ENCODE measurements at regions not wholly inside any gene's neighbourhood (a gene's known extent, or its start where the extent isn't known, plus 50 kb on each side); places are given as distances from the start of the nearest gene placed in this dataset.

- H3K4me2 ChIP-seq (ENCODE audit: low read depth, low read length, poor library complexity, severe bottlenecking), result no peak overlapping the region
- H3K36me3 ChIP-seq (ENCODE audit: insufficient read depth, low read length), result no peaks in the 10 kb centered on the region
- no peak overlapping the region for H2AFZ ChIP-seq (ENCODE audit: low read length)
- no peak overlapping the region for H3K4me3 ChIP-seq (ENCODE audit: low read length, poor library complexity, severe bottlenecking)
- H3K9me3 ChIP-seq (ENCODE audit: insufficient read depth, low read depth, low read length), result no peaks in the 10 kb centered on the region
- H3K9me2 ChIP-seq (replicated peaks; ENCODE audit: low read depth, low read length), result no peaks in the 10 kb centered on the region
- no peak for TF ChIP-seq CTCF (conservative IDR thresholded peaks at IDR 0.05; ENCODE audit: low read length)
- TF ChIP-seq EZH2phosphoT487 (IDR thresholded peaks at IDR 0.05; ENCODE audit: borderline replicate concordance), result no peak
- H3F3A ChIP-seq (ENCODE audit: low read depth), result no peaks in the 10 kb centered on the region
- H3K4me1 ChIP-seq (ENCODE audit: insufficient read depth, low read length, poor library complexity, severe bottlenecking), result no peaks in the 10 kb centered on the region
- no peaks in the 10 kb centered on the region for H3K27me3 ChIP-seq (ENCODE audit: insufficient read depth, low read length, poor library complexity, severe bottlenecking)
- no peaks in the 10 kb centered on the region for H3K79me2 ChIP-seq (ENCODE audit: insufficient read depth, low read length)
- no peak overlapping the region for H3K9ac ChIP-seq (ENCODE audit: low read depth, low read length, poor library complexity, severe bottlenecking)
- no peaks in the 10 kb centered on the region for H4K20me1 ChIP-seq (ENCODE audit: insufficient read depth, low read length, poor library complexity, severe bottlenecking)
Measured at GRCh38 chr3:87414271-87414670, 137.9 kb upstream of the POU1F1 start.

GRCh38 chr3:87413814-87414213, 137.4 kb upstream of the POU1F1 start:
- Histone ChIP-seq H3K4me2 (ENCODE audit: low read depth, low read length, poor library complexity, severe bottlenecking) (no peak overlapping the region), H3K36me3 (ENCODE audit: insufficient read depth, low read length) (no peaks in the 10 kb centered on the region), H2AFZ (ENCODE audit: low read length) (no peak overlapping the region), H3K27me3 (ENCODE audit: insufficient read depth, low read length, poor library complexity, severe bottlenecking) (no peaks in the 10 kb centered on the region), H3K4me1 (ENCODE audit: insufficient read depth, low read length, poor library complexity, severe bottlenecking) (no peaks in the 10 kb centered on the region), H3K9me2 (replicated peaks; ENCODE audit: low read depth, low read length) (no peaks in the 10 kb centered on the region), H3K9ac (ENCODE audit: low read depth, low read length, poor library complexity, severe bottlenecking) (no peak overlapping the region), H4K20me1 (ENCODE audit: insufficient read depth, low read length, poor library complexity, severe bottlenecking) (no peaks in the 10 kb centered on the region), H3K79me2 (ENCODE audit: insufficient read depth, low read length) (no peaks in the 10 kb centered on the region), H3K4me3 (ENCODE audit: low read length, poor library complexity, severe bottlenecking) (no peak overlapping the region), H3K9me3 (ENCODE audit: insufficient read depth, low read depth, low read length) (no peaks in the 10 kb centered on the region), H3F3A (ENCODE audit: low read depth) (no peaks in the 10 kb centered on the region)
- no peak for TF ChIP-seq CTCF (conservative IDR thresholded peaks at IDR 0.05; ENCODE audit: low read length)
- no peak for TF ChIP-seq EZH2phosphoT487 (IDR thresholded peaks at IDR 0.05; ENCODE audit: borderline replicate concordance)

- no peak overlapping the region for H3K4me3 ChIP-seq (ENCODE audit: low read length, poor library complexity, severe bottlenecking)
- no peaks in the 10 kb centered on the region for H3K9me3 ChIP-seq (ENCODE audit: insufficient read depth, low read depth, low read length)
- no peaks in the 10 kb centered on the region for H3F3A ChIP-seq (ENCODE audit: low read depth)
- no peaks in the 10 kb centered on the region for H3K9me2 ChIP-seq (replicated peaks; ENCODE audit: low read depth, low read length)
- no peak for TF ChIP-seq EZH2phosphoT487 (IDR thresholded peaks at IDR 0.05; ENCODE audit: borderline replicate concordance)
- TF ChIP-seq CTCF (conservative IDR thresholded peaks at IDR 0.05; ENCODE audit: low read length), result no peak
- H3K79me2 ChIP-seq (ENCODE audit: insufficient read depth, low read length), result no peaks in the 10 kb centered on the region
- H3K4me1 ChIP-seq (ENCODE audit: insufficient read depth, low read length, poor library complexity, severe bottlenecking), result no peaks in the 10 kb centered on the region
- H3K4me2 ChIP-seq (ENCODE audit: low read depth, low read length, poor library complexity, severe bottlenecking), result no peak overlapping the region
- no peaks in the 10 kb centered on the region for H4K20me1 ChIP-seq (ENCODE audit: insufficient read depth, low read length, poor library complexity, severe bottlenecking)
- no peaks in the 10 kb centered on the region for H3K36me3 ChIP-seq (ENCODE audit: insufficient read depth, low read length)
- H2AFZ ChIP-seq (ENCODE audit: low read length), result no peak overlapping the region
- H3K9ac ChIP-seq (ENCODE audit: low read depth, low read length, poor library complexity, severe bottlenecking), result no peak overlapping the region
- no peaks in the 10 kb centered on the region for H3K27me3 ChIP-seq (ENCODE audit: insufficient read depth, low read length, poor library complexity, severe bottlenecking)
Measured at GRCh38 chr3:87410110-87410509, 133.7 kb upstream of the POU1F1 start.
